ENCODE measurements at regions not wholly inside any gene's neighbourhood (a gene's known extent, or its start where the extent isn't known, plus 50 kb on each side); places are given as distances from the start of the nearest gene placed in this dataset.
"Not testable (repeated sequence)": the region's sequence is repeated elsewhere in the genome, so short reads cannot be mapped to it uniquely, and the experiment has no call there.

- no peak for DNase-seq
Observed at GRCh38 chr2:106004851-106005250, 189.2 kb downstream of the UXS1 start.

DNA sequence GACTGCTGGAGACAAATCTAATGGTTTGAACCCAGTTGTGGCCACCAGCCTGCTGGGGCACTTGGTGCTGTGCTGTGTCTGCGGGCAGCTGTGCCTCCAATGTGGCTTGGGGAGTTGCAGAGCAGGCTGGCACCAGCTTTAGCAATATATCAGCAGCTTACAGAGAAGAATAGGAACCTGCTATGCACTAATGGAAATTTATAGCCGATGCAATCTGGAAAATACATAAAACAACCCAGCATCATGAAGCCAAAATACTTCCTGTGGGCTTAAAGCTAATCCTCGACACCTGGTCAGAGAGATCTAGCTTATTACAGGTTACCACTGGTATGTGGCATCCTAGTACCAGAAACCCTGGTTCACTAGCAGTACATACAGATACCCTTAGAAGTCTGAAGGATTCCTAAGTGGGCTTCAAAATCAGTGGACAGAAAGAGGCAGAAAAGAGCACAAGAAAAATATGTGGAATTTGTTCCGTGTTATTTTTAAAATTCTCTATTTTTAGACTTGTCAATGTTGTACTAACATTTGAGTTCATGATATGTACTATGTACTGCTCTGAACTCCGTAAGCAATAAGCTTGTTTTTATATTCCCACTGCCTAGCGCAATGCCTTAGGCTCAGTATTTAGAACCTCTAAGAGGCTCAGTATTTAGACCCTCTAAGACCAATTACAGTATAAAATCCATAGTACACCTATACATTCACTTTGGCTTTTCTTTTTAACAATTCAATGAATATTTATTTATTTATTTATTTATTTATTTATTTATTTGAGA is 194.7 kb downstream of the UXS1 start:
- DNase-seq, result no peak

DNA sequence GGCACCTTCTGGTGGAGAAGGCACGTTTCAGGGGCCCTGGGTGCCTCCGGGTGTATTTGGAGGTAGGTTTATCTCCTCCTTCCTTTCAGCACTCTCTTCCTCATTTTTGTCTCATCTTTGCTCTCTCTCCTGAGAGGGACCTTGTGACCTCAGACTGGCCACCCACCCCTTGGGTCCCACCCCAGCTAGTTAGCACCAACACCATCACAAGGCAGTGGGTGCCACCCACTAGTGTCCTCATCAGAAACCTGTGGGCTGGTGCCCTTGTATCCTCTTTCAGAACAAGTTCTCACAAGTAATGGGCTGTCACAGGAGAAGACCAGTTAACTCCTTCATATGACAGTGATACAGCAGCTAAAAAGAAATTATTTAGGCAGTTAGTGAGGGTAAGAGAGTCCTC is 196.4 kb downstream of the UXS1 start:
- DNase-seq, result no peak

DNA sequence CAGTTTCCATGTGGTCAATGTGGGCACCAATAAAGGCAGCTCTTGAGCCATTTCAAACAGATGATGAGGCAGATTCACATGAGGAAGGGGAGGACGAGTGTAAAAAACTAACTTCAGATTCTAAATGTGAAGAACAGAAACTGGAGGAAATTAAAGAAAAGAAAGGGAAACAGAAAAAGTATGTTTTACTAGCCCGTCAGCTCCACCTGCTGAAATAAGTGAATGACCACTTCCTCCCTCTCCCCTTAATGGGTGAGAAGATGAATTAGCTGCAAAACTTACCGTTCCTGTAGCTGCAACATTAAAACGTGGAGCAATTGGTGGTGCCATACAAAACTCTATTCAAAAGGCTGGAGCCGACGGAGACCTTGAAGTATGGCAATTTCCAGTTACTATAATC is 203.5 kb downstream of the UXS1 start:
- DNase-seq, result no peak

- not testable (repeated sequence) for DNase-seq
Observed at GRCh38 chr2:105989803-105990202, 204.3 kb downstream of the UXS1 start.

DNA sequence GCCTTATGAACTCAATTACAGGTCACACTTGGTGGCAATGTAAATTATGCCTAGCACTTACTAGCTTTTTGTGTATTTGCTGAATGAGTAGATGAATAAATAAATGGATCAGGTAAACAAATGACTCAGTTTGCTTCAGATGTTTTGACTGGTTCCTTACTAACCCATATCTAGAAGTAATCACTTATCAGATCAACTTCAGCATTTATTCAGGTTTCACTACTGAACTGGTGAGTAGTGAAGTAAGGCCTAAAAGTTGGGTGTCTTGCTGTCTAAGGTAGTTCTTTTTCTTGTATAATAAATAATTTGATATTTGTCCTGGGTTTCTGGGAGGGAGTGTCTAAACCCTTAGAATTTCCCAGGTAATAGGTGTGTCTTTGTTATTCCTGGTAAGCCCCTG is 205.0 kb downstream of the UXS1 start:
- no peak for DNase-seq

GRCh38 chr2:105977807-105978206 is 216.3 kb downstream of the UXS1 start:
- no peak for DNase-seq

GRCh38 chr2:105977212-105977611 is 216.9 kb downstream of the UXS1 start:
- DNase-seq, result no peak

DNA sequence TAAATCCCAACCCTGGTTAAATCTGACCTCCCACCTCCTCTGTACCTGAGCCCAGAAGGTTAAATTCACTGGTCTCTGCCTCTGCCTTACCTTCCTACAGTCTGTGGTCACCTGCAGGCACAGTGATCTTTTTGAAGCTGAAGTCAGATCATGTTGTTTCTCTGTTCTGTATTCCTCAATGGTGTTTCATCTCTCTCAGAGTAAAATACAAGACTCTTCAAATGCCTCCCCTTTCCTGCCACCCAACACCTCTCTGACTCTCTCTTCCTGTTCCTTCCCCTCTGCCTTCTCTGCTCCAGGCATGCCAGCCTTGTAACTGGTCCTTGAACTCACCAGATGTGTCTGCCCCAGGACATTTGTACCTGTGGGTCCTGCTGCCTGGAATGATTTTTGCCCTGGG is 219.3 kb downstream of the UXS1 start:
- no peak for DNase-seq

GRCh38 chr2:105972927-105973326 is 221.2 kb downstream of the UXS1 start:
- DNase-seq, result no peak

- no peak for DNase-seq
Observed at GRCh38 chr2:105972246-105972645, 221.9 kb downstream of the UXS1 start.

GRCh38 chr2:105969552-105969951 is 224.5 kb downstream of the UXS1 start:
- no peak for DNase-seq

GRCh38 chr2:105962221-105962620 is 217.5 kb downstream of the NCK2 start:
- DNase-seq, result no peak

DNA sequence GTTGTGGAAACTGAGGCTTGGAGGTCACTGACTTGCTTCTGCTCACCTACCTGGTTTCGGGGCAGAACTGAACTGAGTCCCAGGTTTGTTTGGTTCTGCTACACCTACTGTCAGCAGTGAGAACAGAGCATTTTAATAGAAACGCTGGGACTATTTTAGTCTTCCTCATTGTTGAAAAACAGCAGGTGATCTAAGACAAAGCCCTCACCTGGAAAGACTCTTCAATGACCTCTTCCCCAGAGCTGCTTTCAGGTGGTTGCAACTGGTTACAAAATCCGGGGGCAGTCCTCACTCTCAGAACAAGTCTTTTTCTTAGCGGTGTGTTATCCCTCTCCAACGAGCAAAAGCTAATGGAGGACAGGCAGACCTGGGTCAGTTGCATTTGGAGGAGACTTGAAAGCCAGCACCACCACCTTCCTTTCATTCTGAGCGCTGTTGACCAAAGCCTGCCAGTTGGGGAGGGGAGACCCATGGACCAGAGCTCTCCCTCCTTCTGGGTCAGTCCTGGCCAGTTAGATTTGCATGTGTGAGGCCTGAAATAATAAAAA is 217.0 kb downstream of the NCK2 start:
- DNase-seq, result no peak

GRCh38 chr2:105959357-105959756 is 214.6 kb downstream of the NCK2 start:
- DNase-seq, result no peak

DNA sequence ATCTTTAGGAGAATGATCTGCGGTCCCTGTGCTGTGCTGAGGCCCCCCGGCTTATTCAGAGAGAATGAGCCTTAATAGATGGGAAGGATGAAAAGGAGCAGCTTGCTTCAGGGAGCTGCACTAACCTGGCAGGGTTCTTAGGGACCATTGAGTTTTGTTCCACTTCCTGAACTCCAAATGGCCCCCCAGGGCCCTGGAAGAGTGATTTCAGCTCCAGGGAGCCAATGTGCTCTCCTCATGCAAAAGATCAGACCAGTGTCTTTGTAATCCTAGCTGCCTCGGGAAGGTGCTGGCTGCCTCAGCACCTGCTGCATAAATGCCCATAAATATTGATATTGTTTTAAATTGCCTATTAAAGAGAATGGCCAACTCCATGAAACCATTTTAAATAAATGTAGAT is 210.2 kb downstream of the NCK2 start:
- no peak for DNase-seq

GRCh38 chr2:105953942-105954341 is 209.2 kb downstream of the NCK2 start:
- DNase-seq, result no peak

DNA sequence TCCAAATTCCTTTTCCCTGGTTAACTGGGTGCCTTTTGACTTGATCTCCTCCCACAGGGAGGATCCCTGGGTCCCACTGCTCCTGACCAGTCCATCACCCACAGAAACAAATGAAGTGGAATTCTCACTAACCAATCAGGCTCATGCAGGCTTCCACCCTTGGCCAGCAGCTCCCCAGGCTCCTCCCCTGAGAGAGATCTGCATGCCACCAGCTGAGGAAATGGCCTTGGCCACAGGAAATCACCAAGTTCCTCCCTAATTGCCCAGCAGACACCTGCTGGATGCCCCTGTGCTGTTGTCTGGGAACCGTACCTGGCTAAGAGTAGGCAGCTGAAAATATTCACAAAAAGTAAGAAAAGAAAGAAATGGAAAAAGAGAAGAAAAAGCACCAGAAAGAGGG is 207.4 kb downstream of the NCK2 start:
- DNase-seq, result no peak

- no peak for DNase-seq
Observed at GRCh38 chr2:105951384-105951694, 206.6 kb downstream of the NCK2 start.

DNA sequence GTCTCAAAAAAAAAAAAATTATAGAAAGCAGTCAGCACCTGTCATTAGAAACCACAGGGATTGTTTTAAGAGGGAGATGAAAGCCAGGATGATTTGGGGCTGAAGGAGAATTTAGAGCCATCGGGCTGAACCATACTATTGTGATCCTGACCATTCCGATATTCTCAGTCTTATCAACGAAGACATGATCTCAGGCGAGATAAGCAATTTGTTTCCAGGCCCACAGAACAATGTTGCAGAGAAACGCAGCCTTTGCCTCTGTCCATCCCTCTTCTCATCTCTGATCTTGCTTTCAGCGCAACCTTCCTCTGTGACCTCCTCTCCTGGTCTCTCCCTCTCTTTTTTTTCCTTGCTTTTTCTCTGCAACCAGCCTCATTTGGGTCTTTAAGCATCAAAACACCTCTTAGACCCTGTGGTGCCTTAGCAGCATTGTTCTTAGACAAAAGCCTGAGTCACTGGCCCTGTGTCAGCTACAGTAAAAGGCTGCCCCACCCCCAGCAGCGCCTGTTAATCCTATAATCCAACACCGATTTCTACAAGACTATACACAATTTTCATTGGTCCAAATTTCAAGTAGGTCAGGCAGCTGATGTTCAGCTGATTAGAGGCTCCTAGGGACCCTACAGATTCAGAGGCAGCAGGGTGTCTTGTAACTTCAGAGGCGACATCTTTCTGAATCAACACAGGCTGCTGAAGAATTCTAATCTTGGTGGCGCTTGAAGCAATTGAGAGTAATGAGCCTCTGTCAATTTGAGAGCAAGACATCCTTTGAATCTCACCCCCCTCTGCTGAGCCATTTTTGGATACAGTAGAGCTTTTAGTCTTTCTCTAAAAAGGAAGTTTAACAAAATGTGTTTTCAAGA is 206.0 kb downstream of the NCK2 start:
- DNase-seq, result no peak

- DNase-seq, result no peak
Observed at GRCh38 chr2:105943977-105944376, 199.3 kb downstream of the NCK2 start.
